ENCODE measurements at regions not wholly inside any gene's neighbourhood (a gene's known extent, or its start where the extent isn't known, plus 50 kb on each side); places are given as distances from the start of the nearest gene placed in this dataset.

GRCh38 chr10:20726381-20726780 lies 170.7 kb downstream of the NEBL start:
- DNase-seq: no peak

GRCh38 chr10:20714979-20715378 lies 182.1 kb downstream of the NEBL start:
- no peak for DNase-seq

- DNase-seq: no peak
Observed at GRCh38 chr10:20714518-20714917, 182.6 kb downstream of the NEBL start.

GRCh38 chr10:20713420-20713819 lies 183.7 kb downstream of the NEBL start:
- no peak for DNase-seq

GRCh38 chr10:20712774-20713173 lies 184.3 kb downstream of the NEBL start:
- no peak for DNase-seq

GRCh38 chr10:20709708-20710107 lies 187.4 kb downstream of the NEBL start:
- DNase-seq: no peak

GRCh38 chr10:20708305-20708704 lies 188.8 kb downstream of the NEBL start:
- DNase-seq: no peak

- DNase-seq: no peak
Observed at GRCh38 chr10:20707251-20707650, 189.9 kb downstream of the NEBL start.

GRCh38 chr10:20698837-20699236 lies 198.3 kb downstream of the NEBL start:
- DNase-seq: no peak

GRCh38 chr10:20694296-20694695 lies 202.8 kb downstream of the NEBL start:
- DNase-seq: no peak

GRCh38 chr10:20688797-20689544 lies 208.1 kb downstream of the NEBL start:
- DNase-seq: no peak

- DNase-seq: no peak
Observed at GRCh38 chr10:20686015-20686635, 211.0 kb downstream of the NEBL start.

- no peak for DNase-seq
Observed at GRCh38 chr10:20685462-20685861, 211.6 kb downstream of the NEBL start.

- no peak for DNase-seq
Observed at GRCh38 chr10:20683345-20683744, 213.8 kb downstream of the NEBL start.

GRCh38 chr10:20682782-20683181 lies 214.3 kb downstream of the NEBL start:
- peak; percentile 8 for DNase-seq

- no peak for DNase-seq
Observed at GRCh38 chr10:20677340-20677739, 219.8 kb downstream of the NEBL start.

- no peak for DNase-seq
Observed at GRCh38 chr10:20674926-20675325, 222.2 kb downstream of the NEBL start.

GRCh38 chr10:20673175-20673574 lies 223.9 kb downstream of the NEBL start:
- DNase-seq: no peak

GRCh38 chr10:20672741-20673140 lies 224.4 kb downstream of the NEBL start:
- no peak for DNase-seq

- DNase-seq: no peak
Observed at GRCh38 chr10:20670579-20670978, 226.5 kb downstream of the NEBL start.

GRCh38 chr10:20668985-20669384 lies 228.1 kb downstream of the NEBL start:
- no peak for DNase-seq

GRCh38 chr10:20662742-20663141 lies 234.4 kb downstream of the NEBL start:
- no peak for DNase-seq

GRCh38 chr10:20659225-20659624 lies 237.9 kb downstream of the NEBL start:
- no peak for DNase-seq

- DNase-seq: no peak
Observed at GRCh38 chr10:20658158-20658557, 239.0 kb downstream of the NEBL start.

GRCh38 chr10:20656886-20657285 lies 240.2 kb downstream of the NEBL start:
- DNase-seq: no peak

Measured in GF-D8 (cell line).